ENCODE measurements at regions not wholly inside any gene's neighbourhood (a gene's known extent, or its start where the extent isn't known, plus 50 kb on each side); places are given as distances from the start of the nearest gene placed in this dataset.

GRCh38 chr2:12048550-12048949 is 302.1 kb downstream of the LPIN1 start:
- Histone ChIP-seq H3K4me3 (ENCODE audit: low read depth in 2 of 2, low read length in 2 of 2) (no peak overlapping the region), H3K27ac (ENCODE audit: low read length) (no peak overlapping the region), H3K27me3 (ENCODE audit: control insufficient read depth, insufficient read depth, low read length) (no peaks in the 10 kb centered on the region), H3K4me1 (ENCODE audit: control insufficient read depth, insufficient read depth, low read length) (no peaks in the 10 kb centered on the region), H3K36me3 (ENCODE audit: control insufficient read depth, insufficient read depth, low read length) (no peaks in the 10 kb centered on the region), H3K9me3 (ENCODE audit: control insufficient read depth, insufficient read depth, low read depth, low read length) (no peaks in the 10 kb centered on the region; the same call in 1 of the 2 replicates)
- TF ChIP-seq REST (IDR thresholded peaks at IDR 0.05; ENCODE audit: insufficient read depth in 1 of 2, low read depth in 2 of 2, low read length in 1 of 2) (no peak), TCF7L2 (IDR thresholded peaks at IDR 0.05; ENCODE audit: low read depth, low read length) (no peak), CTCF (IDR thresholded peaks at IDR 0.05) (peak; percentile 46), SIN3A (IDR thresholded peaks at IDR 0.05; ENCODE audit: borderline replicate concordance, insufficient read depth, low read depth, low read length) (no peak), POLR2AphosphoS5 (IDR thresholded peaks at IDR 0.05; ENCODE audit: low read depth, low read length) (no peak)
- no peak for DNase-seq (ENCODE audit: low read depth, low spot score)
- in situ Hi-C loops (cut with HindIII; ENCODE audit: low pct_unique_long_range_greater_than_20kb, low sequenced_read_pairs) (no loop called here), intact Hi-C loops (cut with micrococcal nuclease; ENCODE audit: unreplicated experiment) (no loop called here)
- ATAC-seq = no peak
- POLR2A ChIA-PET = no interaction called here
- no TSS peak for BruUV-seq (replicated peaks)
- CTCF ChIA-PET = no interaction called here

- Histone ChIP-seq H3K27me3 (ENCODE audit: control insufficient read depth, insufficient read depth, low read length) (no peaks in the 10 kb centered on the region), H3K27ac (ENCODE audit: low read length) (0 out of 2 replicates have a peak overlapping the region, but pooled peaks have one; percentile 25), H3K9me3 (ENCODE audit: control insufficient read depth, insufficient read depth, low read depth, low read length) (no peaks in the 10 kb centered on the region; the same call in 1 of the 2 replicates), H3K4me3 (ENCODE audit: low read depth in 2 of 2, low read length in 2 of 2) (no peak overlapping the region), H3K36me3 (ENCODE audit: control insufficient read depth, insufficient read depth, low read length) (no peaks in the 10 kb centered on the region), H3K4me1 (ENCODE audit: control insufficient read depth, insufficient read depth, low read length) (no peaks in the 10 kb centered on the region)
- TF ChIP-seq CTCF (IDR thresholded peaks at IDR 0.05) = peak; percentile 37
- no peak for TF ChIP-seq POLR2AphosphoS5 (IDR thresholded peaks at IDR 0.05; ENCODE audit: low read depth, low read length)
- ATAC-seq (peak; percentile 81), DNase-seq (ENCODE audit: low read depth, low spot score) (peak; percentile 50)
- CTCF ChIA-PET = no interaction called here
- in situ Hi-C loops (cut with HindIII; ENCODE audit: low pct_unique_long_range_greater_than_20kb, low sequenced_read_pairs) = no loop called here
- BruUV-seq (replicated peaks) = no TSS peak
- intact Hi-C loops (cut with micrococcal nuclease; ENCODE audit: unreplicated experiment) = no loop called here
- POLR2A ChIA-PET = no interaction called here
Measured at GRCh38 chr2:12050396-12050795, 304.0 kb downstream of the LPIN1 start.

Measured in Panc1 (cell line).